GM23248 (cell line): ENCODE measurements at regions not wholly inside any gene's neighbourhood (a gene's known extent, or its start where the extent isn't known, plus 50 kb on each side); places are given as distances from the start of the nearest gene placed in this dataset.

Experiments
- DNase-seq: peaks from one replicate; pipeline ENCODE4 v3.0.0-alpha.2; 2015
- H2AFZ ChIP-seq: fragments of 200-600 bp; sonication (generic); 2 replicates; pipeline ENCODE4 v1.6.1; 2016; ENCODE audit warnings: antibody characterized with exemption
- H3F3A ChIP-seq: fragments of 200-600 bp; sonication (generic); 2 replicates; pipeline ENCODE4 v1.6.1; 2016; ENCODE audit warnings: mild to moderate bottlenecking, antibody characterized with exemption, mixed run types; ENCODE audit not compliant: insufficient read depth
- H3K27ac ChIP-seq: fragments of 200-600 bp; sonication (generic); 2 replicates; pipeline ENCODE4 v1.5.1; 2016; ENCODE audit warnings: mild to moderate bottlenecking
- H3K27me3 ChIP-seq: fragments of 200-600 bp; sonication (generic); replicated peaks from 2 replicates; pipeline ENCODE4 v1.6.1; 2016; ENCODE audit warnings: mild to moderate bottlenecking; ENCODE audit not compliant: insufficient read depth
- H3K36me3 ChIP-seq: fragments of 200-600 bp; sonication (generic); 2 replicates; pipeline ENCODE4 v1.6.1; 2016; ENCODE audit warnings: low read depth, mild to moderate bottlenecking
- H3K4me1 ChIP-seq: fragments of 200-600 bp; sonication (generic); 2 replicates; pipeline ENCODE4 v1.6.1; 2016; ENCODE audit warnings: mild to moderate bottlenecking; ENCODE audit not compliant: insufficient read depth
- H3K4me2 ChIP-seq: fragments of 200-600 bp; sonication (generic); one replicate; pipeline ENCODE4 v1.6.1; 2016; ENCODE audit warnings: mild to moderate bottlenecking; ENCODE audit not compliant: unreplicated experiment
- H3K4me3 ChIP-seq: fragments of 200-600 bp; sonication (generic); 2 replicates; pipeline ENCODE4 v1.5.1; 2016; ENCODE audit warnings: mild to moderate bottlenecking
- H3K79me2 ChIP-seq: fragments of 200-600 bp; sonication (generic); 2 replicates; pipeline ENCODE4 v1.6.1; 2016; ENCODE audit warnings: mild to moderate bottlenecking; ENCODE audit not compliant: insufficient read depth
- H3K9ac ChIP-seq: fragments of 200-600 bp; sonication (generic); 2 replicates; pipeline ENCODE4 v1.6.1; 2016; ENCODE audit warnings: mild to moderate bottlenecking
- H3K9me2 ChIP-seq: fragments of 200-600 bp; sonication (generic); 2 replicates; pipeline ENCODE4 v1.6.1; 2016; ENCODE audit warnings: mixed run types, mild to moderate bottlenecking, moderate library complexity; ENCODE audit not compliant: insufficient read depth
- H3K9me3 ChIP-seq: fragments of 200-600 bp; sonication (generic); one replicate; pipeline ENCODE4 v1.6.1; 2017; ENCODE audit warnings: low read depth
- H4K20me1 ChIP-seq: fragments of 200-600 bp; sonication (generic); 2 replicates; pipeline ENCODE4 v1.6.0; 2016; ENCODE audit not compliant: insufficient read depth
- EZH2 ChIP-seq: fragments of 200-600 bp; sonication (generic); IDR thresholded peaks from 2 replicates; pipeline ENCODE4 v1.6.1; 2018; ENCODE audit warnings: antibody characterized with exemption, mild to moderate bottlenecking; ENCODE audit not compliant: insufficient read depth, poor library complexity, severe bottlenecking
- EZH2phosphoT487 ChIP-seq: fragments of 200-600 bp; sonication (generic); IDR thresholded peaks from 2 replicates; pipeline ENCODE4 v1.6.1; 2018; ENCODE audit warnings: antibody characterized with exemption, moderate library complexity, mild to moderate bottlenecking, low read depth; ENCODE audit not compliant: insufficient read depth
- WGBS, 2 experiments: methylation state at CpG; one replicate each; pipeline ENCODE4 v1.1.6; 2015 to 2017; ENCODE audit warnings: low lambda C conversion rate in 2 of 2, low coverage in 1 of 2; ENCODE audit errors: missing lambda C conversion rate in 2 of 2; 5-methylcytosine and 5-hydroxymethylcytosine counted together
- in situ Hi-C: fragments of 300-500 bp; cut with MboI; formaldehyde crosslinking; loops from 2 replicates; pipeline ENCODE4 v1.15.0; 2020

DNA sequence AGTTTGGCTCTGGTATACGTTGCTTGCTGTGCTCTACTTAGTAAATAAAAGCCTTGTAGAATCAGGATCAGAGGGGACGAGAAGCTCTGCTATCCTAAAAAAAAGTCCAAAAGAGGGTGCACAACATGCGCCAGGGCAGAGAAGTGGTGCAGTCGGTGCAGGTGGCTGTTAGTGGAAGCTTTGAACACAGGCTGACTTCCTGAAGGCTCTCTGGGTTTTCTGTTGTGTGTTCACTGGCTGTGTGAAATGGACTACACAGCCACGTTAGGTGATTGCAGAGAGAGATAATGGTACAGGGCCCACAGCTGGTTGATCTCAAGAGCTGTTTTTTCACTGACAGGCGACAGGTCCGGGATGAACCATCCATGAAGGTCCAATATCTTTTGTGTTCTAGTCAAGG, 167.4 kb downstream of the TMEM167A start:
- no peak for TF ChIP-seq EZH2phosphoT487
- TF ChIP-seq EZH2: no peak
- H3K79me2 ChIP-seq: no peaks in the 10 kb centered on the region
- 47 to 48% methylated on average over 7 of the region's 7 CpGs for WGBS, 2 experiments
- DNase-seq: no peak
- H2AFZ ChIP-seq: no peak overlapping the region
- no peak overlapping the region for H3K9ac ChIP-seq
- no peaks in the 10 kb centered on the region for H3K9me3 ChIP-seq
- no peaks in the 10 kb centered on the region for H3K9me2 ChIP-seq
- no peaks in the 10 kb centered on the region for H3F3A ChIP-seq
- no peak overlapping the region for H3K27ac ChIP-seq
- H3K27me3 ChIP-seq: no peaks in the 10 kb centered on the region
- H4K20me1 ChIP-seq: no peaks in the 10 kb centered on the region
- H3K4me1 ChIP-seq: no peaks in the 10 kb centered on the region
- H3K4me3 ChIP-seq: no peak overlapping the region
- no peaks in the 10 kb centered on the region for H3K36me3 ChIP-seq
- in situ Hi-C loops: no loop called here
- H3K4me2 ChIP-seq: no peak overlapping the region

DNA sequence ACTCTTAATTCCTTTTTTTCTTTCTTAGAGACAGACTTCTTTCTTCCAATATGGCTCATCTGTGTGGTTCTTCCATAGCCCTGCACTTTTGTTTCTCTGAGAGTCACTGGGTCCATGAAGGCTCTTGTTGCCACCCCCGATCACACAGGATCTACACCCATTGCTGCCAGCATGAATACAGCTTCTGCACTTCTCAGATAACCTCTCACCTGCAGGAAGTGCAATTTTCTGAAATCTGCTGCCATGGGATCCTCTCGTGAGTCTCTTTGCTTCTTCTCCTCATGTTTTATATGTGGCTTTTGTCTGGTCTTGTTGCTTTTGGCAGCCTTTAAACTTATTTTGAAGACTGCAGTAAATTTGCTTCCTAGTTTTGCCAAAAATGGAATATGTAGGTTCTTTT, 171.2 kb downstream of the TMEM167A start:
- TF ChIP-seq EZH2phosphoT487 (no peak), EZH2 (no peak)
- 35 to 43% methylated on average over 2 of the region's 2 CpGs for WGBS, 2 experiments
- Histone ChIP-seq H3K79me2 (no peaks in the 10 kb centered on the region), H3K27ac (no peak overlapping the region), H3K9me3 (no peaks in the 10 kb centered on the region), H3F3A (no peaks in the 10 kb centered on the region), H3K4me2 (no peak overlapping the region), H3K27me3 (no peaks in the 10 kb centered on the region), H3K36me3 (no peaks in the 10 kb centered on the region), H2AFZ (no peak overlapping the region), H4K20me1 (no peaks in the 10 kb centered on the region), H3K9ac (no peak overlapping the region), H3K9me2 (no peaks in the 10 kb centered on the region), H3K4me3 (no peak overlapping the region), H3K4me1 (no peaks in the 10 kb centered on the region)
- in situ Hi-C loops: no loop called here
- DNase-seq: no peak

DNA sequence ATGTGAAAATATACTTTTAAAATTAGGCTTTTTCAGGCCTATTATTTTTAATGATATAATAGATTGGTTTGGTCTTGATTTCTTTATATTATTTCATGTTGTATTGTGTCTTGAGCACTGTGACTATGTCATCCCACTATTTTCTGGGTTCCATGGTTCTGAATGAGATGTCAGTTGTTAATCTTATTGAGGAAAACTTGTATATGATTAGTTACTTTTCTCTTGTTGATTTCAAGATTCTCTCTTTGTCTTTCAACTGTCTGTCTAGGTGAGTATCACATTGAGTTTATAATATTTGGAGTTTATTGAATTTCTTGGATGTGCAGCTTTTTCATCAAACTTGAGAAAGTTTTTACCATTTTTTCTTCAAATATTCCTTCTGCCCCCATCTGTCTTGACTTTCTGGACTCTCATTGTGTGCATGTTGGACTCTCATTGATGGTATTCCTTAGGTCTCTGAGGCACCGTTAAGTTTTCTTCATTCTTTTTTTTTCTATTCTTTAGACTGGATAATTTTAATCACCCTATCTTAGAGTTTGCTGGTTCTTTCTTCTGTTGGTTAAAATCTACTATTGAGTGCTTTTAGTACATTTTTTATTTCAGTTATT, 175.8 kb downstream of the TMEM167A start:
- WGBS, 2 experiments: 69 to 87% methylated on average over 1 of the region's 1 CpG
- no peaks in the 10 kb centered on the region for H3K79me2 ChIP-seq
- no peak overlapping the region for H3K9ac ChIP-seq
- H2AFZ ChIP-seq: no peak overlapping the region
- no peak overlapping the region for H3K4me3 ChIP-seq
- no peaks in the 10 kb centered on the region; the same call in 1 of the 2 replicates for H3K27me3 ChIP-seq
- in situ Hi-C loops: no loop called here
- H3F3A ChIP-seq: no peaks in the 10 kb centered on the region
- no peak overlapping the region for H3K4me2 ChIP-seq
- DNase-seq: no peak
- no peaks in the 10 kb centered on the region for H3K9me3 ChIP-seq
- no peaks in the 10 kb centered on the region for H3K9me2 ChIP-seq
- no peaks in the 10 kb centered on the region for H3K36me3 ChIP-seq
- no peaks in the 10 kb centered on the region for H4K20me1 ChIP-seq
- H3K4me1 ChIP-seq: no peaks in the 10 kb centered on the region
- no peak overlapping the region for H3K27ac ChIP-seq
- TF ChIP-seq EZH2phosphoT487: no peak
- TF ChIP-seq EZH2: no peak

DNA sequence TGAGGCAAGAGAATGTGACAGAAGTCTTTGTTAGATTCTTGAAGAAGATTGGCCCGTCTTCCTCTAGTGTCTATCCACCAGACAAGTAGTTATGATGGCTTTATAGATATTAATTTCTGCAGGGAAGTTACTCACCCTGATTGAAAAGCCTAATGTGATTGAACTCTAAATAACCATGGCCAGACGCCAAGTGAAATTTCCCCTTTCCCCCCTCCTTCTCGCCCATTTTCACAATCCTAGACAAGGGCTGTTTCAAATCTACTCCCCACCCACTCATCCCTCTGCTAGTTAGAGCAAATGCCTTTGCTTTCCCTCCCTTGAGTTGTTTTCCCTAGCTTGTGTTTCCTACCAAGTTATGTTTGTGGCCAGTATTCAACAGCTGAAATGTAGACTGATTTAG, 182.5 kb downstream of the TMEM167A start:
- Histone ChIP-seq H3K9me3 (no peaks in the 10 kb centered on the region), H3F3A (no peaks in the 10 kb centered on the region), H3K4me1 (no peaks in the 10 kb centered on the region), H3K36me3 (no peaks in the 10 kb centered on the region), H3K9ac (no peak overlapping the region), H3K27ac (no peak overlapping the region), H3K9me2 (no peaks in the 10 kb centered on the region), H3K27me3 (peaks cover 8% of the 10 kb centered on the region; the same call in 1 of the 2 replicates), H3K4me2 (no peak overlapping the region), H2AFZ (no peak overlapping the region), H4K20me1 (no peaks in the 10 kb centered on the region), H3K79me2 (no peaks in the 10 kb centered on the region), H3K4me3 (no peak overlapping the region)
- WGBS, 2 experiments: 3 to 5% methylated on average over 3 of the region's 3 CpGs
- in situ Hi-C loops: no loop called here
- no peak for DNase-seq
- TF ChIP-seq EZH2: no peak
- no peak for TF ChIP-seq EZH2phosphoT487

DNA sequence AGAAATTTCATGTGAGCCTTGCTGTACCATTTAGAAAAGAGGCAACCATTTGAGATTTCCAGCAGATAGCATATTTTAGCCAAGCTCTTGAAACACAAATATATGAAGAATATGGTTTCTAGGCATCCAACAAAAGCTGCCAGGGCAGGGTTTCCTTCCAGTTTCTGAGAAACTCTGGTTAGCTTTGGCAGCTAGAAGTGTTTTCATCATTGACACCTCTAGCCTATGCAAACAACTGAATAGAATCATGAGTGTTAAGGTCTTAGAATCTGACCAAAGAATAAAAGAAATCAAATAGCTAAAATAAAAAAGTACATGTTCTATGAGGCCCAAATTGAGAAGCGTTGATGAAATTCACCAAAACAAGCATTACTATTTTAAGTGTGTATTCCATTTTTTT, 188.1 kb downstream of the TMEM167A start:
- TF ChIP-seq EZH2phosphoT487 (no peak), EZH2 (no peak)
- Histone ChIP-seq H3K9ac (no peak overlapping the region), H3F3A (no peaks in the 10 kb centered on the region), H3K9me2 (no peaks in the 10 kb centered on the region), H4K20me1 (no peaks in the 10 kb centered on the region), H3K27me3 (peaks cover 41% of the 10 kb centered on the region), H3K4me2 (no peak overlapping the region), H3K4me3 (no peak overlapping the region), H2AFZ (no peak overlapping the region), H3K4me1 (peaks cover 4% of the 10 kb centered on the region; the same call in 1 of the 2 replicates), H3K27ac (no peak overlapping the region), H3K36me3 (no peaks in the 10 kb centered on the region), H3K9me3 (no peaks in the 10 kb centered on the region), H3K79me2 (no peaks in the 10 kb centered on the region)
- in situ Hi-C loops: no loop called here
- WGBS, 2 experiments: 63 to 74% methylated on average over 1 of the region's 1 CpG
- DNase-seq: no peak
